GM12864 (cell line): ENCODE measurements at regions not wholly inside any gene's neighbourhood (a gene's known extent, or its start where the extent isn't known, plus 50 kb on each side); places are given as distances from the start of the nearest gene placed in this dataset.
"Not testable (repeated sequence)": the region's sequence is repeated elsewhere in the genome, so short reads cannot be mapped to it uniquely, and the experiment has no call there.

Experiments
- DNase-seq: peaks from one replicate; pipeline ENCODE4 v3.0.0-alpha.2; 2011; ENCODE audit warnings: low read depth
- H3K4me3 ChIP-seq: 2 replicates; pipeline ENCODE4 v1.5.1; 2011; ENCODE audit warnings: mild to moderate bottlenecking, low read depth, low read length, control low read depth
- CTCF ChIP-seq: IDR thresholded peaks from 2 replicates; pipeline ENCODE4 v1.5.1; 2011; ENCODE audit warnings: low read depth, mild to moderate bottlenecking, moderate library complexity, low read length, control low read depth, inconsistent platforms; ENCODE audit errors: missing control alignments

- H3K4me3 ChIP-seq, result no peak overlapping the region
- TF ChIP-seq CTCF, result no peak
- no peak for DNase-seq
Observed at GRCh38 chr20:60104993-60105803, 147.0 kb downstream of the CDH26 start.

DNA sequence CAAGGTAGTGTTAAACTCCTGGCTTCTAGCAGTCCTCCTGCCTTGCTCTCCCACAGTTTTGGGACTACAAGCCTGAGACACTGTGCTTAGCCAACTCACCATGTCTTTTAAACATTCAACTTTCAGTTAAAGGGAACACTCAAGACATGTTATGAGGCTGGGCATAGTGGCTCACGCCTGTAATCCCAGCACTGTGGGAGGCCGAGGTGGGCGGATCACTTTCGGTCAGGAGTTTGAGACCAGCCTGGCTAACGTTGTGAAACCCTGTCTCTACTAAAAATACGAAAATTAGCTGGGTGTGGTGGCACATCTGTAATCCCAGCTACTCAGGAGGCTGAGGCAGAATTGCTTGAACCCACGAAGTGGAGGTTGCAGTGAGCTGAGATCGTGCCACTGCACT is 148.0 kb downstream of the CDH26 start:
- H3K4me3 ChIP-seq, DNase-seq: not testable (repeated sequence)

DNA sequence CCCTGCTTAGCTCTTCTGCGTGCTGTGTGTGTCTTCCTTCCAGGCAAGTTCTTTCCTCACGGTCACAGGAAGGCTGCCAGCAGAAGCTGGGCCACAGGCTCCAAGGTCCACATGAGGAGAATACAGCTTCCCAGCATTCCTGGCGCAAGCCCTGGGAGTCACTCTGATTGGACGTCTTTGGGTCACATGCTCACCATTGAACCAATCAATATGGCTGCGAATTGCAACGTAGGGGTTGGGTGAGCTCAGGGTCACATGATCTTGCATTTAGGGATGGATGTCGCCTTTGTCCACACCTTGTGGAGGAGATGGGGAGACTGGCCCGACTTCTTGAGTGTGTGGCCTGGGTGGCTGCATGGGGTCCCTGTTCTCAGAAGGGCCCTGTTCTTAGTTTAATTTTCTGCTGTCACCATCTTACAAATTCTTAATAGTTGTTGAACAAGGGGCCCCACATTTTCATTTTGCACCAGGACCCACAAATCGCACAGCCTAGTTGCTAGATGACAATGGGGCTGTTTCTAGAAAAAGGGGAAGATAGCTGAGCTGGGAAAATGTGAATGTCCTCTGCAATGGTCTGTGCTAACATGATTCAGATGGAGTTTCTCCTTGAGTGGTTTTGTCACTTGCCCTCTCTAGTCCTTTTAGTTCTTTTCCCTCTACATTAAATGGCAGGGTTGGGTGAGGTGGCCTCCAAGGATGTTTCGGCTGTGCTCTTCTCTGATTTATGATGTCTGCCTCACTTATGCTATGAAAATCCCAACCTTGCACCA is 149.6 kb downstream of the CDH26 start:
- DNase-seq, result no peak
- TF ChIP-seq CTCF, result no peak
- H3K4me3 ChIP-seq, result no peak overlapping the region

DNA sequence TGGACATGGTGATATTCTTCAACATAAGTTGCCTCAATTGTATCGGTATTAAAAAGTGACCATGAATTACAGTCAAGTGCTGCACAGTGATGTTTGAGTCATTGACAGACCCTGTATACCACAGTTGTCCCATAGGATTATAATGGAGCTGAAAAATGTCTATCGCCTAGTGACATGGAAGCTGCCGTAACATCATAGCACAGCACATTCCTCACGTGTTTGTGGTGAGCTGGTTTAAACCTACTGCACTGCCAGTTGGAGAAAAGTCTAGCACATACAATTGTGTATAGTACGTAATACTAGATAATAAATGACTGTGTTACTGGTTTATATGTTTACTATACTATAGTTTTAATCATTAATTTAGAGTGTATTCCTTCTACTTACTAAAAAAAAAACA is 150.2 kb downstream of the CDH26 start:
- no peak for DNase-seq
- H3K4me3 ChIP-seq, result no peak overlapping the region
- TF ChIP-seq CTCF, result no peak

- TF ChIP-seq CTCF, result no peak
- H3K4me3 ChIP-seq, result no peak overlapping the region
- DNase-seq, result no peak
Observed at GRCh38 chr20:60113024-60113724, 155.0 kb downstream of the CDH26 start.

- TF ChIP-seq CTCF, result no peak
- H3K4me3 ChIP-seq, result no peak overlapping the region
- DNase-seq, result no peak
Observed at GRCh38 chr20:60113771-60114170, 155.5 kb downstream of the CDH26 start.

DNA sequence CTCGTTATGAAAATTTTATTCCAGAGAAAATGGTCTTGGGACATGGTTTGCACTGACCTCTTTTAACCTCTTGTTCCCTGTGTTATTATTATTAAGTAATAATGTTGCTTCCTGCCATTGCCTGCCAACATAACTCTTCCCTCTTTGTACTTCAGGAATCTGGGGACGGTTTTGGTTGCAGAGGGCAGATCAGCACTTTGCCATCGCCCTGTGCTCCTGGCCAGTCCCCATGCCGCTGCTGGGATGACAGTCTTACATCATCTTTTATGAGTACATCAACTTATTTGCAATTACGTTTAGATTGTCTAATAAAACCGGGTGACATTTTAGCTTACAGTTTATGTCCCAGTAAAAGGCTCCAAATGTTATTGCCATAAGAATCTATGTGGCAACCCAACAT is 157.2 kb downstream of the CDH26 start:
- DNase-seq, result no peak
- H3K4me3 ChIP-seq, result no peak overlapping the region
- TF ChIP-seq CTCF, result no peak
